HG02678 (cell line): ENCODE measurements at regions not wholly inside any gene's neighbourhood (a gene's known extent, or its start where the extent isn't known, plus 50 kb on each side); places are given as distances from the start of the nearest gene placed in this dataset.

Source experiments
- ATAC-seq: cut with Tn5 transposase; IDR thresholded peaks from one replicate; pipeline ENCODE4 v1.9.1; 2021; ENCODE audit warnings: mild to moderate bottlenecking, moderate library complexity; ENCODE audit not compliant: unreplicated experiment

DNA sequence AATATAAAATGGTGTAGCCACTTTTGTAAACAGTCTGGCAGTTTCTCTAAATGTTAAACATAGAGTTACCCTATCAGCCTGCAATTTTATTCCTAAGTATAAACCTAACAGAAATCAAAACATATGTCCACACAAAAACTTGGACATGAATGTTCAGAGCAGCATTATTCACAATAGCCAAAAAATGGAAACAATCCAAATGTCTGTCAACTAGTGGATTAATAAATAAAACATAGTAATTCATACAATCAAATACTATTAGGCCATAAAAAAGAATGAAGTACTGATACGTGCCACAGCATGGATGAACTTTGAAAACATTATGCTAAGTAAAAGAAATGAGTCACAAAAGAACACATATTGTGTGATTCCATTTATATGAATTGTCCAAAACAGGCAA lies 196.5 kb downstream of the NUAK1 start:
- ATAC-seq = no peak

DNA sequence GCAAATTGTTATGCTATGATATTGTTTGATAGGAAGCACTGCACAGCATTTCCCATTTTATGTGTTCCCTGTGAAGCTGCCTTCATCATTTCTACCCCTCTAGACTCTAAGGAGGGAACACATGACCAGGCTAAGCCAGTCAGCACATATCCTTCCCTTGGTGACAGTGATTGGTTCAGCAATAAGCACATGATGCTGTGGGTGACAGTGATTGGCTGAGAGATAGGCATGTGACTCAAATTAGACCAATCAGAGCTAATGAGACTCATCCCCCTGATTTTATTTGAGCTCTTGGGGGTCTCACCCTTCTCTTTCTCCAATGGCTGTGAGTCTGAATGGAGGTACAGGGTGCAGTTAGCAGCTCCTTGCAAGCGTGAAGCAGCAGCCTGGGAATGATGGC lies 195.2 kb downstream of the NUAK1 start:
- no peak for ATAC-seq

GRCh38 chr12:105944628-105945027 lies 194.1 kb downstream of the NUAK1 start:
- ATAC-seq = no peak

DNA sequence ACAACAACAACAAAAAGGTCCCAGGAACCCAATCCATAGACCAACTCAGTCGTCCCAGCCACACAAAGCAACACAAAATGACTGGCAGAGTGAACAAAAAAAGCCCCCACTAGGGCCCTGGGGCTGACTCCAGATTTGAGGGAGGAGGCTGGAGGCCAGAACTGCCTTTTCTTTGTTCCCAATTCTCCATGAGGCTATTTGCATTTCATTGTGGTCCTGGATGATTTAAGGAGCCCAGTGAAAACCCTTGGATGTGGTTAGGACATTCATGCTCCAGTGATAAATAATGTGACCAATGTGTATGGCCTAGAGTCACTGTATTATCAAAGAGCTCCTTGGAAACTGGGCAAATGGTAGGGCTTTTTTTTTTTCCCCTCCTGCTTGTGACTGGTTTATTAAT lies 192.9 kb downstream of the NUAK1 start:
- ATAC-seq = no peak

DNA sequence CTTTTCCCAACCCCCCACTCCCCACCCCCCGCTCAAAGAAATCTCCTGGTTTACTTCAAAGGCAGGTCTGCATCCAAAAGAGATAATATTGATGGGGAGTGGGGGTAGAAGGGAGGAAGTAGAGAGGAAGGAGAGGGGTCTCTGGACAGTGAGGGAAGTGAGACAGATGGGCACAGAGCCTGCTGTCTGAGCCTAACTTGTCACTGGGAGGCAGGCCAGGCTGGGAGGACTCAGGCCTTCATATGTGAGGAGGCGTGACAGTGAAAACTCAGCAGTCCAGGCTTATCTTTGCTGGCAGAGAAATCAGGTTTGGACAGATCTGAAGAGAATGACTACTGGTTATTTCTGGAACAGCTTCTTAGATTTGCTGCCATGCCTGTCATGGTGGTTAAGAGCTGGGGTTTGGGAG lies 192.3 kb downstream of the NUAK1 start:
- no peak for ATAC-seq

GRCh38 chr12:105947906-105948305 lies 190.8 kb downstream of the NUAK1 start:
- ATAC-seq = no peak

DNA sequence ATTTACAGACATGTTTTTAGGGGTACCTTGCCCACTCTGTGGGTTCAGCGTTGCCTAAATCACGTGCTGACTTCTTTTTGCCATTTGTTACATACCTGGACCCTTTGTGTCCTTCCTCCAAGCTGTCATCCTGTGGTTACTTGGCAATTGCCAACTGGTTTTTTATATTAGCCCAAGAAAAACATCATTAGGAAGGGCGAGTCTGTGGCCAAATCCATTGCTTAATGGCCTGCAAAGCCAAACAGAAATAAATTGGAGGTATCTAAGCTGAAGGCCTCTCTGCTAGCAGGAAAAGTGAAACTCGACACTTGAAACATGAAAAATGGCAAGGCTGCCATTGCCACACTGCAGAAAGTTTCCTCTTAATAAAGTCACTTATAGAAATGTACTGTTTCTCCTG lies 190.4 kb downstream of the NUAK1 start:
- ATAC-seq = no peak

DNA sequence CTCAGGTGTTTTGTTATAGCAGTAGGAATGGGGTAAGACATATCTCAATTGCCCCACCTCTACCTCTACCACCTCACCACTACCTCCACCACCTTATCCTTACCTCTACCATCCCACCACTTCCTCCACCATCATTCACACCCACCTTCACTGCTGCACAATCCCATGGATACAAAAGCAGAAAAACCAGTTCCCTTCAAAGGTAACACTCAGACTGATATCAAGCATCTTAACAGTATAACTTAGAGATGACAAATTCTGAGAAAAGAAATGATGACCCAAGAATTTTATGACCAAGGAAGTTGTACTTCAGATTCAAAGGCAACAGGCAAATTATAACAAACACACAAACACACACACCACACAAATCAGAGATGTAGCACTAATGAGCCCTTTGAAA lies 189.4 kb downstream of the NUAK1 start:
- no peak for ATAC-seq

DNA sequence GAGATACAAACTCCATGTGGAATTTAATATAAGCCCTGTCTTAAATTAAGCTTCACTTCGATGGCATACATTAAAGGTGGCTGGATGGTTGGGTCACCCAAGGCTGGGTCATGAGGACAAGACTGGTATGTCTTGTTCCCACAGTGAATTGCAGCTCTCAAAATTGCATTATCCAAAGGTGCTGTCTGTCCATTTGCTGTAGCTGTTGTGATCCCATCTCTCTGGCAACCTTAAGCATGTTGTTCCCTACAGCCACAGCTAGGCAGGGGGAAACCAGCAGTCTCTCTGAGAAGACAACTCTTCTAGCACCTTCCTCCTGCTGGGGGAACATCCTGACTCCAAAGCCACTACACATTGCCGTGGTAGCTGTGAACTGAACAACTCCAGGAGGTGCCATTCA lies 187.0 kb downstream of the NUAK1 start:
- no peak for ATAC-seq

- no peak for ATAC-seq
These were observed 183.5 kb downstream of the NUAK1 start for GRCh38 chr12:105954951-105955931.

GRCh38 chr12:105955976-105956375 lies 182.8 kb downstream of the NUAK1 start:
- no peak for ATAC-seq

- ATAC-seq = no peak
These were observed 181.9 kb downstream of the NUAK1 start for GRCh38 chr12:105956662-105957457.

GRCh38 chr12:105960319-105961083 lies 178.3 kb downstream of the NUAK1 start:
- no peak for ATAC-seq

GRCh38 chr12:105961821-105962671 lies 176.7 kb downstream of the NUAK1 start:
- ATAC-seq = no peak

DNA sequence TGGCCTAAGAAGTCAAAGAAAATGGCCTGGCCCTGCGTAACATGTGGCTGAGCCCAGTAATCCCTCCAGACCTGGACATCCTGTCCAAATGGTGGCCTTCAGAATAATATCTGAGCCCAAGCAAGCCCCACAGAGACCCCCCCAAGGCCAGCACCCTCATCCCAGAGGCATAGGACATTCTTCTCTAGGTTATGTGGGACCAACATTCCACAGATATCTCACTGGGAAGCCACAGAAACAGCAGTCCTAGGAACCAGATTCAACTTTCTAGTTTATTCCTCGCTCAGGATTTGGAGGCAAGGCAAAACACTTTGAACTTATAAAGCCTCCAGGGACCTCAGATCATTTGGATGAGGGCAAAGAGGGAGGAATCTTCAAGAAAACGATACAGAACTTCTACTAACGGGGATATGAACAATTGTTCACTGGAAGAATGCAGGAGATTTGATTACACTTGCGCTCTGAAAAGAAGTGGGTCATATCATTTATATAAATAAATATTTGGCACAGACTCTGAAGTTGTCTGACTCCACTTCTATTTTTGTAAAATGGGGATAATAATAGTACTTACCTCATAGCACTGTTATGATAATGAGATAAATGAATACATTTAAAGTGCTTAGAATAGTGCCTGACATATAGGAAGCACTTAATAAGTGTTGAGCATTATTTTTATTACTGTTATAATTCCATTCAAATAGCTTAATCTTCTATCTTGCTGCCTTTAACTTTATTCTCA lies 171.5 kb downstream of the NUAK1 start:
- ATAC-seq = no peak

GRCh38 chr12:105968025-105968424 lies 170.7 kb downstream of the NUAK1 start:
- no peak for ATAC-seq

- no peak for ATAC-seq
These were observed 167.9 kb downstream of the NUAK1 start for GRCh38 chr12:105970885-105971284.

DNA sequence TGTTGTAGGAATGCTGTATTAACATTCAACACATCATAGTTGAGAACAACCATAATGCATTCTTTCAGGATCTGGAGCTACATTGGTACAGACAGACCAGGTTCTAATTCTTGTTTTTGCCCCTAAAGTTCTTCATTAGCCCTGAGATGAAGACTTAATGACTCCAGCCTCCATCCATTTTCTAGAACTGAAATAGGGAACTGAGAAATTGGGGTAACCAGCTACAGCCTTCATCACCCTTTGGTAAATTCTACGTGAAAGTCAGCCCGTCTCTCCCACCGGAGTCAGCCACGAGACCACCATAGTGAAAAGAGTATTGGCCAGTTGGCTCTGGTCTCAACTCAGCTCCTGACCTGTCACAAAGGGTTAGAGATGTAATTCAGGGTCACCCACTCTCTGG lies 164.0 kb downstream of the NUAK1 start:
- no peak for ATAC-seq

DNA sequence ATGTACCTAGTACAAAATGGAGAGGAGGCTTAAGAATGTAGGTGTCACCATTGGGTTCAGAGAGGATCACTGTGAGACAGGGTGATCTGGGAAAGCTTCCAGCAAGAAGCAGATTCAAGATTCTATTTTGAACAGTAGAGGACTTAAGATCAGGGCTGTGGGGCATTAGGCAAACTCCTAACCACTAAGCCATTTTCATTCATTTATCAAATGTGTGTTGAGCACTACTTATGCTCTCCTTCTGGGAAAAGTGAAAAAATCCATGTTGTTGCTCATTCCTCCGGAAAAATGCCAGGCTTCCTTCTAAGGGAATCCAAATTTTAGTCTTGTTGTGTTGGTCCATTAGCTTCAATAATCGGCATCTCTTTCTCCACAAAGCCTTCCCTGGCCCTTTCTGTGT lies 163.4 kb downstream of the NUAK1 start:
- ATAC-seq = no peak

- ATAC-seq = no peak
These were observed 161.5 kb downstream of the NUAK1 start for GRCh38 chr12:105977236-105977635.
